Endothelial cell of umbilical vein (primary cell): ENCODE measurements at regions not wholly inside any gene's neighbourhood (a gene's known extent, or its start where the extent isn't known, plus 50 kb on each side); places are given as distances from the start of the nearest gene placed in this dataset.

Experiments
- BruUV-seq: library from RNA; stranded (reverse); fragments of 400-500 nt; replicated peaks from 2 replicates; lab custom pipeline; 2021; lab: Mats Ljungman, UMichigan
- CTCF ChIA-PET: fragments of 300-600, 350-600 bp; sonication (Branson Sonifier 250); formaldehyde crosslinking; loops from one replicate; lab custom pipeline; 2021; ENCODE audit warnings: antibody characterized with exemption, inconsistent platforms; lab: Charles Lee
- POLR2A ChIA-PET: fragments of 300-600, 350-600 bp; sonication (Branson Sonifier 250); formaldehyde crosslinking; loops from one replicate; lab custom pipeline; 2021; ENCODE audit warnings: antibody characterized with exemption, inconsistent platforms; lab: Charles Lee
- DNase-seq: peaks from one replicate; pipeline ENCODE4 v3.0.0-alpha.2; 2011; ENCODE audit warnings: low read depth, low spot score
- FAIRE-seq: peaks from 2 replicates; lab custom pipeline; 2011; peaks lifted over from hg19 to GRCh38; lab: Jason Lieb, UNC
- H2AFZ ChIP-seq: 2 replicates; pipeline ENCODE4 v1.6.0; 2012; ENCODE audit warnings: low read depth, low read length, control low read depth, inconsistent platforms
- H3K27ac ChIP-seq: 2 replicates; pipeline ENCODE4 v1.5.1; 2011; ENCODE audit warnings: low read depth, mild to moderate bottlenecking, control low read depth, low read length, moderate library complexity; ENCODE audit not compliant: insufficient read depth
- H3K27me3 ChIP-seq, 2 experiments: 2 replicates each; pipeline versions ENCODE4 v1.6.0 to v1.6.1; 2011; ENCODE audit warnings: low read length in 2 of 2, mixed read lengths in 1 of 2; ENCODE audit not compliant: control insufficient read depth in 2 of 2, insufficient read depth in 2 of 2
- H3K36me3 ChIP-seq, 2 experiments: 2 replicates in 1 of 2; 3 replicates in 1 of 2; pipeline ENCODE4 v1.5.1; 2011; ENCODE audit warnings: low read length in 2 of 2, mild to moderate bottlenecking in 1 of 2, moderate library complexity in 1 of 2; ENCODE audit not compliant: control insufficient read depth in 2 of 2, insufficient read depth in 2 of 2; ENCODE audit errors: extremely low read depth in 1 of 2
- H3K4me1 ChIP-seq: 3 replicates; pipeline ENCODE4 v1.5.1; 2011; ENCODE audit warnings: mild to moderate bottlenecking, low read length; ENCODE audit not compliant: control insufficient read depth, insufficient read depth; ENCODE audit errors: extremely low read depth
- H3K4me2 ChIP-seq: 2 replicates; pipeline ENCODE4 v1.6.1; 2011; ENCODE audit warnings: low read length, control low read depth, mixed read lengths; ENCODE audit not compliant: insufficient read depth
- H3K4me3 ChIP-seq, 3 experiments: fragments of 200-600 bp in 1 of 3; sonication (generic), shearing (Covaris generic) in 1 of 3; replicated peaks in 1 of 3; 2 replicates each; pipeline ENCODE4 v1.5.1; 2011 to 2016; ENCODE audit warnings: control low read depth in 3 of 3, low read length in 3 of 3, mild to moderate bottlenecking in 2 of 3, inconsistent platforms in 1 of 3, low read depth in 1 of 3, moderate library complexity in 1 of 3; ENCODE audit not compliant: insufficient read depth in 1 of 3
- H3K79me2 ChIP-seq: 2 replicates; pipeline ENCODE4 v1.6.0; 2012; ENCODE audit warnings: low read length, inconsistent platforms; ENCODE audit not compliant: control insufficient read depth, insufficient read depth
- H3K9ac ChIP-seq: replicated peaks from 2 replicates; pipeline ENCODE3; 2011; ENCODE audit warnings: low read length, control low read depth; ENCODE audit not compliant: insufficient read depth; ENCODE audit errors: extremely low read depth
- H3K9me1 ChIP-seq: replicated peaks from 3 replicates; pipeline ENCODE4 v1.6.0; 2011; ENCODE audit warnings: mild to moderate bottlenecking, low read length; ENCODE audit not compliant: control insufficient read depth, insufficient read depth; ENCODE audit errors: extremely low read depth
- H3K9me3 ChIP-seq: replicated peaks from 2 replicates; pipeline ENCODE4 v1.5.1; 2012; ENCODE audit warnings: low read length, inconsistent platforms; ENCODE audit not compliant: control insufficient read depth, insufficient read depth
- H4K20me1 ChIP-seq: replicated peaks from 2 replicates; pipeline ENCODE3; 2011; ENCODE audit warnings: mild to moderate bottlenecking, low read length; ENCODE audit not compliant: control insufficient read depth, insufficient read depth; ENCODE audit errors: extremely low read depth
- CTCF ChIP-seq, 2 donors: IDR thresholded peaks; 1 replicate in 1 of 2; 2 replicates in 1 of 2; pipeline ENCODE4 v1.5.1; 2011; ENCODE audit warnings: low read length in 2 of 2, mild to moderate bottlenecking in 2 of 2, moderate library complexity in 2 of 2, control low read depth in 1 of 2, inconsistent platforms in 1 of 2, low read depth in 1 of 2; ENCODE audit not compliant: insufficient read depth in 1 of 2; ENCODE audit errors: extremely low read depth in 1 of 2
- FOS ChIP-seq: IDR thresholded peaks from 2 replicates; pipeline ENCODE4 v1.6.1; 2011; ENCODE audit warnings: mild to moderate bottlenecking, low read length, moderate library complexity, borderline replicate concordance; ENCODE audit not compliant: insufficient read depth
- GATA2 ChIP-seq: IDR thresholded peaks from 2 replicates; pipeline ENCODE4 v1.7.0; 2011; ENCODE audit warnings: low read depth, mild to moderate bottlenecking, moderate library complexity, mixed read lengths, low read length; ENCODE audit not compliant: insufficient read length, insufficient read depth
- MAX ChIP-seq: IDR thresholded peaks from 2 replicates; pipeline ENCODE4 v1.6.1; 2011; ENCODE audit not compliant: insufficient read depth, insufficient read length
- MYC ChIP-seq: IDR thresholded peaks from one replicate; pipeline ENCODE4 v1.6.1; 2011; ENCODE audit warnings: mild to moderate bottlenecking, low read depth, low read length
- POLR2A ChIP-seq: IDR thresholded peaks from 2 replicates; pipeline ENCODE4 v1.6.1; 2012; ENCODE audit warnings: low read depth, mild to moderate bottlenecking, control low read depth, low read length
- POLR2AphosphoS5 ChIP-seq: IDR thresholded peaks from 2 replicates; pipeline ENCODE4 v1.6.1; 2012; ENCODE audit warnings: low read depth, mild to moderate bottlenecking, control low read depth, low read length, moderate library complexity; ENCODE audit not compliant: insufficient read depth
- dilution Hi-C: fragments of 300-500 bp; cut with MboI; formaldehyde crosslinking; loops from one replicate; pipeline ENCODE4 v1.15.0; 2019; ENCODE audit warnings: low sequenced_read_pairs; ENCODE audit not compliant: extremely low pct_ligation_motif_present
- intact Hi-C: fragments of 100-400 bp; cut with micrococcal nuclease; formaldehyde crosslinking; loops from one replicate; pipeline ENCODE4 v1.10.0; 2022

- CTCF ChIA-PET, result no interaction called here
- no peak for FAIRE-seq
Measured at GRCh38 chr15:100821327-100821726, 58.3 kb upstream of the ALDH1A3 start.

More at GRCh38 chr15:100821327-100821726, 58.3 kb upstream of the ALDH1A3 start:
- no peak overlapping the region for H2AFZ ChIP-seq
- no peaks in the 10 kb centered on the region for H3K79me2 ChIP-seq
- no peak for DNase-seq
- dilution Hi-C loops (no loop called here), intact Hi-C loops (no loop called here)
- no peaks in the 10 kb centered on the region for H3K36me3 ChIP-seq
- no peak overlapping the region for H3K4me3 ChIP-seq
- no peak for TF ChIP-seq GATA2
- no peak for TF ChIP-seq CTCF (IDR thresholded peaks at IDR 0.05; ENCODE audit: extremely low read depth in 1 of 2, insufficient read depth in 1 of 2, low read depth in 1 of 2, low read length in 2 of 2)
- TF ChIP-seq POLR2AphosphoS5, result no peak
- no peak for TF ChIP-seq FOS
- no peak for TF ChIP-seq MAX
- no peak for TF ChIP-seq POLR2A
- TF ChIP-seq MYC, result no peak
- no peaks in the 10 kb centered on the region for H3K9me1 ChIP-seq
- no peak overlapping the region for H3K27ac ChIP-seq
- H4K20me1 ChIP-seq, result no peaks in the 10 kb centered on the region
- H3K4me2 ChIP-seq, result no peak overlapping the region
- no peaks in the 10 kb centered on the region for H3K9me3 ChIP-seq
- H3K4me1 ChIP-seq, result peaks cover 3% of the 10 kb centered on the region
- no TSS peak for BruUV-seq
- POLR2A ChIA-PET, result no interaction called here
- peaks cover 0 to 2% of the 10 kb centered on the region in 2 experiments for H3K27me3 ChIP-seq
- no peak overlapping the region for H3K9ac ChIP-seq
